ENCODE measurements at regions not wholly inside any gene's neighbourhood (a gene's known extent, or its start where the extent isn't known, plus 50 kb on each side); places are given as distances from the start of the nearest gene placed in this dataset.

- Mint-ChIP-seq H3K4me3 (ENCODE audit: unreplicated experiment) (no peak overlapping the region), H3K27ac (ENCODE audit: low read depth, unreplicated experiment) (no peak overlapping the region), H3K27me3 (ENCODE audit: insufficient read depth, unreplicated experiment) (no peaks in the 10 kb centered on the region), H3K9me3 (ENCODE audit: unreplicated experiment) (no peaks in the 10 kb centered on the region), H3K36me3 (ENCODE audit: insufficient read depth, unreplicated experiment) (no peaks in the 10 kb centered on the region), H3K4me1 (ENCODE audit: insufficient read depth, unreplicated experiment) (no peaks in the 10 kb centered on the region)
- BruUV-seq (replicated peaks): no TSS peak
- ChIA-PET POLR2A (no interaction called here), CTCF (interaction anchor here (0.6 kb wide), 1 partner anchor 17 kb away, joined by 3 read pairs; no protein-coding TSS in a partner anchor)
- no peak for TF ChIP-seq CTCF (IDR thresholded peaks at IDR 0.05; ENCODE audit: unreplicated experiment)
- intact Hi-C loops (cut with micrococcal nuclease): no loop called here
- DNase-seq (ENCODE audit: unreplicated experiment): peak; percentile 1
Measured at GRCh38 chr6:78062993-78063392, 410.2 kb downstream of the MEI4 start.

- H3K4me1 Mint-ChIP-seq (ENCODE audit: insufficient read depth, unreplicated experiment): no peaks in the 10 kb centered on the region
- BruUV-seq (replicated peaks): no TSS peak
- CTCF ChIA-PET: no interaction called here
Measured at GRCh38 chr6:78076371-78076770, 423.5 kb downstream of the MEI4 start.

GRCh38 chr6:78089531-78089930 is 436.7 kb downstream of the MEI4 start:
- BruUV-seq (replicated peaks): no TSS peak
- ChIA-PET CTCF (interaction anchor here (0.7 kb wide), 1 partner anchor 61 kb away, joined by 5 read pairs; no protein-coding TSS in a partner anchor), POLR2A (no interaction called here)
- Mint-ChIP-seq H3K27me3 (ENCODE audit: insufficient read depth, unreplicated experiment) (no peaks in the 10 kb centered on the region), H3K4me1 (ENCODE audit: insufficient read depth, unreplicated experiment) (peaks cover 18% of the 10 kb centered on the region), H3K27ac (ENCODE audit: low read depth, unreplicated experiment) (no peak overlapping the region), H3K9me3 (ENCODE audit: unreplicated experiment) (no peaks in the 10 kb centered on the region), H3K4me3 (ENCODE audit: unreplicated experiment) (no peak overlapping the region), H3K36me3 (ENCODE audit: insufficient read depth, unreplicated experiment) (no peaks in the 10 kb centered on the region)
- intact Hi-C loops (cut with micrococcal nuclease): no loop called here
- peak; percentile 20 for DNase-seq (ENCODE audit: unreplicated experiment)
- no peak for TF ChIP-seq CTCF (IDR thresholded peaks at IDR 0.05; ENCODE audit: unreplicated experiment)

More at GRCh38 chr6:78076371-78076770, 423.5 kb downstream of the MEI4 start:
- no peak overlapping the region for H3K4me3 Mint-ChIP-seq (ENCODE audit: unreplicated experiment)
- no peaks in the 10 kb centered on the region for H3K27me3 Mint-ChIP-seq (ENCODE audit: insufficient read depth, unreplicated experiment)
- DNase-seq (ENCODE audit: unreplicated experiment): no peak
- no peaks in the 10 kb centered on the region for H3K36me3 Mint-ChIP-seq (ENCODE audit: insufficient read depth, unreplicated experiment)
- intact Hi-C loops (cut with micrococcal nuclease): no loop called here
- no peak overlapping the region for H3K27ac Mint-ChIP-seq (ENCODE audit: low read depth, unreplicated experiment)
- no peaks in the 10 kb centered on the region for H3K9me3 Mint-ChIP-seq (ENCODE audit: unreplicated experiment)
- POLR2A ChIA-PET: no interaction called here
- no peak for TF ChIP-seq CTCF (IDR thresholded peaks at IDR 0.05; ENCODE audit: unreplicated experiment)

GRCh38 chr6:78093906-78094305 is 441.1 kb downstream of the MEI4 start:
- intact Hi-C loops (cut with micrococcal nuclease): no loop called here

More at GRCh38 chr6:78093906-78094305, 441.1 kb downstream of the MEI4 start:
- H3K36me3 Mint-ChIP-seq (ENCODE audit: insufficient read depth, unreplicated experiment): no peaks in the 10 kb centered on the region
- no peak for DNase-seq (ENCODE audit: unreplicated experiment)
- peaks cover 14% of the 10 kb centered on the region for H3K4me1 Mint-ChIP-seq (ENCODE audit: insufficient read depth, unreplicated experiment)
- no peaks in the 10 kb centered on the region for H3K9me3 Mint-ChIP-seq (ENCODE audit: unreplicated experiment)
- no peak for TF ChIP-seq CTCF (IDR thresholded peaks at IDR 0.05; ENCODE audit: unreplicated experiment)
- no peak overlapping the region for H3K4me3 Mint-ChIP-seq (ENCODE audit: unreplicated experiment)
- no TSS peak for BruUV-seq (replicated peaks)
- no peaks in the 10 kb centered on the region for H3K27me3 Mint-ChIP-seq (ENCODE audit: insufficient read depth, unreplicated experiment)
- CTCF ChIA-PET: no interaction called here
- POLR2A ChIA-PET: no interaction called here
- no peak overlapping the region for H3K27ac Mint-ChIP-seq (ENCODE audit: low read depth, unreplicated experiment)
